ENCODE measurements at regions not wholly inside any gene's neighbourhood (a gene's known extent, or its start where the extent isn't known, plus 50 kb on each side); places are given as distances from the start of the nearest gene placed in this dataset.

DNA sequence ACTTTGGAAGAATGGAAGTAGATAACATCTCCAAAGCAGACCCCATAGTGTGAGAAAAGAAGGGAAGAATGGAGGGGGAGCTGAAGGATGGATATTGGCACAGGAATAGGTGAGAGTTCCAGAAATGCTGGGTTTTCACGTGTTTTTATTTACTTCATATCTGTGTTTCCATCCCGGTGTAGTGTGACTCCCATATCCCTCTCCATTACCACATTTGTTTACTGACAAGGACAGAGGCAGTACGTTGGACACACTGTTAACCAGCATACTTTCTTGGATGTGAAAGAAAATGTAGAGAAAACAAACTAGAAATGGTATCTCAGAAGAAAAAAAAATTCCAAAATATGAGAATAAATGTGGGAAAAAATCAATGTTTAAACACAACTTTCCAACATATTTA, 124.4 kb upstream of the PFKP start:
- ChIA-PET POLR2A (no interaction called here), CTCF (no interaction called here)
- no peak for DNase-seq (ENCODE audit: low spot score)
- ATAC-seq = no peak
- H3K27ac Mint-ChIP-seq = no peak overlapping the region
- peaks cover 11% of the 10 kb centered on the region for H3K9me3 Mint-ChIP-seq
- H3K27me3 Mint-ChIP-seq (ENCODE audit: low read depth) = no peaks in the 10 kb centered on the region
- H3K4me1 Mint-ChIP-seq = no peaks in the 10 kb centered on the region
- H3K4me3 Mint-ChIP-seq = no peak overlapping the region
- TF ChIP-seq, protein P1, sequence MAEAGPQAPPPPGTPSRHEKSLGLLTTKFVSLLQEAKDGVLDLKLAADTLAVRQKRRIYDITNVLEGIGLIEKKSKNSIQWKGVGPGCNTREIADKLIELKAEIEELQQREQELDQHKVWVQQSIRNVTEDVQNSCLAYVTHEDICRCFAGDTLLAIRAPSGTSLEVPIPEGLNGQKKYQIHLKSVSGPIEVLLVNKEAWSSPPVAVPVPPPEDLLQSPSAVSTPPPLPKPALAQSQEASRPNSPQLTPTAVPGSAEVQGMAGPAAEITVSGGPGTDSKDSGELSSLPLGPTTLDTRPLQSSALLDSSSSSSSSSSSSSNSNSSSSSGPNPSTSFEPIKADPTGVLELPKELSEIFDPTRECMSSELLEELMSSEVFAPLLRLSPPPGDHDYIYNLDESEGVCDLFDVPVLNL (CRISPR knock-in tag; IDR thresholded peaks at IDR 0.05; ENCODE audit: borderline replicate concordance, low read depth) = no peak
- TF ChIP-seq, protein P2, sequence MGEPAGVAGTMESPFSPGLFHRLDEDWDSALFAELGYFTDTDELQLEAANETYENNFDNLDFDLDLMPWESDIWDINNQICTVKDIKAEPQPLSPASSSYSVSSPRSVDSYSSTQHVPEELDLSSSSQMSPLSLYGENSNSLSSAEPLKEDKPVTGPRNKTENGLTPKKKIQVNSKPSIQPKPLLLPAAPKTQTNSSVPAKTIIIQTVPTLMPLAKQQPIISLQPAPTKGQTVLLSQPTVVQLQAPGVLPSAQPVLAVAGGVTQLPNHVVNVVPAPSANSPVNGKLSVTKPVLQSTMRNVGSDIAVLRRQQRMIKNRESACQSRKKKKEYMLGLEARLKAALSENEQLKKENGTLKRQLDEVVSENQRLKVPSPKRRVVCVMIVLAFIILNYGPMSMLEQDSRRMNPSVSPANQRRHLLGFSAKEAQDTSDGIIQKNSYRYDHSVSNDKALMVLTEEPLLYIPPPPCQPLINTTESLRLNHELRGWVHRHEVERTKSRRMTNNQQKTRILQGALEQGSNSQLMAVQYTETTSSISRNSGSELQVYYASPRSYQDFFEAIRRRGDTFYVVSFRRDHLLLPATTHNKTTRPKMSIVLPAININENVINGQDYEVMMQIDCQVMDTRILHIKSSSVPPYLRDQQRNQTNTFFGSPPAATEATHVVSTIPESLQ (CRISPR knock-in tag; IDR thresholded peaks at IDR 0.05) = no peak
- TF ChIP-seq NR2C2 (CRISPR knock-in tag; IDR thresholded peaks at IDR 0.05) = no peak
- no peak for TF ChIP-seq NFE2L1 (CRISPR knock-in tag; IDR thresholded peaks at IDR 0.05)
- TF ChIP-seq, protein P3, sequence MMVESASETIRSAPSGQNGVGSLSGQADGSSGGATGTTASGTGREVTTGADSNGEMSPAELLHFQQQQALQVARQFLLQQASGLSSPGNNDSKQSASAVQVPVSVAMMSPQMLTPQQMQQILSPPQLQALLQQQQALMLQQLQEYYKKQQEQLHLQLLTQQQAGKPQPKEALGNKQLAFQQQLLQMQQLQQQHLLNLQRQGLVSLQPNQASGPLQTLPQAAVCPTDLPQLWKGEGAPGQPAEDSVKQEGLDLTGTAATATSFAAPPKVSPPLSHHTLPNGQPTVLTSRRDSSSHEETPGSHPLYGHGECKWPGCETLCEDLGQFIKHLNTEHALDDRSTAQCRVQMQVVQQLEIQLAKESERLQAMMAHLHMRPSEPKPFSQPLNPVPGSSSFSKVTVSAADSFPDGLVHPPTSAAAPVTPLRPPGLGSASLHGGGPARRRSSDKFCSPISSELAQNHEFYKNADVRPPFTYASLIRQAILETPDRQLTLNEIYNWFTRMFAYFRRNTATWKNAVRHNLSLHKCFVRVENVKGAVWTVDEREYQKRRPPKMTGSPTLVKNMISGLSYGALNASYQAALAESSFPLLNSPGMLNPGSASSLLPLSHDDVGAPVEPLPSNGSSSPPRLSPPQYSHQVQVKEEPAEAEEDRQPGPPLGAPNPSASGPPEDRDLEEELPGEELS (CRISPR knock-in tag; IDR thresholded peaks at IDR 0.05) = no peak
- TF ChIP-seq, protein P4, sequence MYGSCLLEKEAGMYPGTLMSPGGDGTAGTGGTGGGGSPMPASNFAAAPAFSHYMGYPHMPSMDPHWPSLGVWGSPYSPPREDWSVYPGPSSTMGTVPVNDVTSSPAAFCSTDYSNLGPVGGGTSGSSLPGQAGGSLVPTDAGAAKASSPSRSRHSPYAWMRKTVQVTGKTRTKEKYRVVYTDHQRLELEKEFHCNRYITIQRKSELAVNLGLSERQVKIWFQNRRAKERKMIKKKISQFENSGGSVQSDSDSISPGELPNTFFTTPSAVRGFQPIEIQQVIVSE (CRISPR knock-in tag; IDR thresholded peaks at IDR 0.05; ENCODE audit: borderline replicate concordance) = no peak
- TF ChIP-seq ZNF416 (CRISPR knock-in tag; IDR thresholded peaks at IDR 0.05) = no peak
- no peak for TF ChIP-seq TEAD4 (CRISPR knock-in tag; IDR thresholded peaks at IDR 0.05)
- no peak for TF ChIP-seq JUN (CRISPR knock-in tag; IDR thresholded peaks at IDR 0.05)
- TF ChIP-seq, protein P5, sequence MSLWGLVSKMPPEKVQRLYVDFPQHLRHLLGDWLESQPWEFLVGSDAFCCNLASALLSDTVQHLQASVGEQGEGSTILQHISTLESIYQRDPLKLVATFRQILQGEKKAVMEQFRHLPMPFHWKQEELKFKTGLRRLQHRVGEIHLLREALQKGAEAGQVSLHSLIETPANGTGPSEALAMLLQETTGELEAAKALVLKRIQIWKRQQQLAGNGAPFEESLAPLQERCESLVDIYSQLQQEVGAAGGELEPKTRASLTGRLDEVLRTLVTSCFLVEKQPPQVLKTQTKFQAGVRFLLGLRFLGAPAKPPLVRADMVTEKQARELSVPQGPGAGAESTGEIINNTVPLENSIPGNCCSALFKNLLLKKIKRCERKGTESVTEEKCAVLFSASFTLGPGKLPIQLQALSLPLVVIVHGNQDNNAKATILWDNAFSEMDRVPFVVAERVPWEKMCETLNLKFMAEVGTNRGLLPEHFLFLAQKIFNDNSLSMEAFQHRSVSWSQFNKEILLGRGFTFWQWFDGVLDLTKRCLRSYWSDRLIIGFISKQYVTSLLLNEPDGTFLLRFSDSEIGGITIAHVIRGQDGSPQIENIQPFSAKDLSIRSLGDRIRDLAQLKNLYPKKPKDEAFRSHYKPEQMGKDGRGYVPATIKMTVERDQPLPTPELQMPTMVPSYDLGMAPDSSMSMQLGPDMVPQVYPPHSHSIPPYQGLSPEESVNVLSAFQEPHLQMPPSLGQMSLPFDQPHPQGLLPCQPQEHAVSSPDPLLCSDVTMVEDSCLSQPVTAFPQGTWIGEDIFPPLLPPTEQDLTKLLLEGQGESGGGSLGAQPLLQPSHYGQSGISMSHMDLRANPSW (CRISPR knock-in tag; conservative IDR thresholded peaks at IDR 0.05; ENCODE audit: low read depth) = no peak
- no peaks in the 10 kb centered on the region for H3K36me3 Mint-ChIP-seq

DNA sequence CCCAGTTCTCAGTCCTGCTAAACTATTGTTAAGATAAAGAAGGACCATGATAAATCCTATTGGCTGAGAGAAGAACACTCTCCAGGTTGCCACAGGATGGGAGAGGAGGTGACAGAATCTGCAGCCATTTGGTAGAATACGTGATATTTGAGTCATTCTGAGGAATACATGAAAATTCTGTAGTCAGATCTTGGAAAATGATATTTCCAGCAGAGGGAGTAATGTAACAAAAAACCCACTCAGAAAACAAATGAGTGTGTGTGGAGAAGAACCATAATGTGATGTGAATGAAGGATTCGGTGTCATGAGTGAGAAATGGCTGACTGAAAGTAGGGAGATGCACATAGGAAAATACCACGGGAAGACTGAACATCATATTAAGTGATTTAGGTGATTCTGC, 128.5 kb upstream of the PFKP start:
- ChIA-PET POLR2A (no interaction called here), CTCF (interaction anchor here (0.7 kb wide), 1 partner anchor 16 kb away, joined by 4 read pairs; no protein-coding TSS in a partner anchor)
- Mint-ChIP-seq H3K4me1 (peaks cover 13% of the 10 kb centered on the region), H3K27ac (no peak overlapping the region), H3K36me3 (no peaks in the 10 kb centered on the region), H3K4me3 (no peak overlapping the region), H3K27me3 (ENCODE audit: low read depth) (peaks cover 3% of the 10 kb centered on the region; the same call in 1 of the 2 replicates), H3K9me3 (no peaks in the 10 kb centered on the region; the same call in 1 of the 2 replicates)
- DNase-seq (ENCODE audit: low spot score) = no peak
- no peak for ATAC-seq
- TF ChIP-seq NFE2L1 (CRISPR knock-in tag; IDR thresholded peaks at IDR 0.05) (no peak), SP1 (CRISPR knock-in tag; conservative IDR thresholded peaks at IDR 0.05) (no peak), NR3C1 (CRISPR knock-in tag; conservative IDR thresholded peaks at IDR 0.05; ENCODE audit: low read depth) (no peak), ZNF671 (CRISPR knock-in tag; IDR thresholded peaks at IDR 0.05) (no peak), KAT7 (CRISPR knock-in tag; IDR thresholded peaks at IDR 0.05; ENCODE audit: borderline replicate concordance) (no peak), ATF1 (CRISPR knock-in tag; IDR thresholded peaks at IDR 0.05) (no peak), TEAD1 (CRISPR knock-in tag; IDR thresholded peaks at IDR 0.05) (no peak)
- TF ChIP-seq, protein P2 (CRISPR knock-in tag; IDR thresholded peaks at IDR 0.05) = no peak
- TF ChIP-seq, protein P6, sequence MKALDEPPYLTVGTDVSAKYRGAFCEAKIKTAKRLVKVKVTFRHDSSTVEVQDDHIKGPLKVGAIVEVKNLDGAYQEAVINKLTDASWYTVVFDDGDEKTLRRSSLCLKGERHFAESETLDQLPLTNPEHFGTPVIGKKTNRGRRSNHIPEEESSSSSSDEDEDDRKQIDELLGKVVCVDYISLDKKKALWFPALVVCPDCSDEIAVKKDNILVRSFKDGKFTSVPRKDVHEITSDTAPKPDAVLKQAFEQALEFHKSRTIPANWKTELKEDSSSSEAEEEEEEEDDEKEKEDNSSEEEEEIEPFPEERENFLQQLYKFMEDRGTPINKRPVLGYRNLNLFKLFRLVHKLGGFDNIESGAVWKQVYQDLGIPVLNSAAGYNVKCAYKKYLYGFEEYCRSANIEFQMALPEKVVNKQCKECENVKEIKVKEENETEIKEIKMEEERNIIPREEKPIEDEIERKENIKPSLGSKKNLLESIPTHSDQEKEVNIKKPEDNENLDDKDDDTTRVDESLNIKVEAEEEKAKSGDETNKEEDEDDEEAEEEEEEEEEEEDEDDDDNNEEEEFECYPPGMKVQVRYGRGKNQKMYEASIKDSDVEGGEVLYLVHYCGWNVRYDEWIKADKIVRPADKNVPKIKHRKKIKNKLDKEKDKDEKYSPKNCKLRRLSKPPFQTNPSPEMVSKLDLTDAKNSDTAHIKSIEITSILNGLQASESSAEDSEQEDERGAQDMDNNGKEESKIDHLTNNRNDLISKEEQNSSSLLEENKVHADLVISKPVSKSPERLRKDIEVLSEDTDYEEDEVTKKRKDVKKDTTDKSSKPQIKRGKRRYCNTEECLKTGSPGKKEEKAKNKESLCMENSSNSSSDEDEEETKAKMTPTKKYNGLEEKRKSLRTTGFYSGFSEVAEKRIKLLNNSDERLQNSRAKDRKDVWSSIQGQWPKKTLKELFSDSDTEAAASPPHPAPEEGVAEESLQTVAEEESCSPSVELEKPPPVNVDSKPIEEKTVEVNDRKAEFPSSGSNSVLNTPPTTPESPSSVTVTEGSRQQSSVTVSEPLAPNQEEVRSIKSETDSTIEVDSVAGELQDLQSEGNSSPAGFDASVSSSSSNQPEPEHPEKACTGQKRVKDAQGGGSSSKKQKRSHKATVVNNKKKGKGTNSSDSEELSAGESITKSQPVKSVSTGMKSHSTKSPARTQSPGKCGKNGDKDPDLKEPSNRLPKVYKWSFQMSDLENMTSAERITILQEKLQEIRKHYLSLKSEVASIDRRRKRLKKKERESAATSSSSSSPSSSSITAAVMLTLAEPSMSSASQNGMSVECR (CRISPR knock-in tag; IDR thresholded peaks at IDR 0.05; ENCODE audit: borderline replicate concordance) = no peak
- TF ChIP-seq, protein P7, sequence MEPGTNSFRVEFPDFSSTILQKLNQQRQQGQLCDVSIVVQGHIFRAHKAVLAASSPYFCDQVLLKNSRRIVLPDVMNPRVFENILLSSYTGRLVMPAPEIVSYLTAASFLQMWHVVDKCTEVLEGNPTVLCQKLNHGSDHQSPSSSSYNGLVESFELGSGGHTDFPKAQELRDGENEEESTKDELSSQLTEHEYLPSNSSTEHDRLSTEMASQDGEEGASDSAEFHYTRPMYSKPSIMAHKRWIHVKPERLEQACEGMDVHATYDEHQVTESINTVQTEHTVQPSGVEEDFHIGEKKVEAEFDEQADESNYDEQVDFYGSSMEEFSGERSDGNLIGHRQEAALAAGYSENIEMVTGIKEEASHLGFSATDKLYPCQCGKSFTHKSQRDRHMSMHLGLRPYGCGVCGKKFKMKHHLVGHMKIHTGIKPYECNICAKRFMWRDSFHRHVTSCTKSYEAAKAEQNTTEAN (CRISPR knock-in tag; IDR thresholded peaks at IDR 0.05) = no peak
